NCI-H526 (cell line): ENCODE measurements at regions not wholly inside any gene's neighbourhood (a gene's known extent, or its start where the extent isn't known, plus 50 kb on each side); places are given as distances from the start of the nearest gene placed in this dataset.
A peak's percentile ranks its signal among the peaks of the same experiment; 100 is the strongest.
"Not testable (repeated sequence)": the region's sequence is repeated elsewhere in the genome, so short reads cannot be mapped to it uniquely, and the experiment has no call there.

Source experiments
- DNase-seq, 2 experiments: peaks; one replicate each; lab custom pipeline; 2025; lab: John Stamatoyannopoulos, UW

GRCh38 chr20:10109641-10110040 lies 74.9 kb downstream of the ANKEF1 start:
- no peak for DNase-seq

GRCh38 chr20:10110151-10110550 lies 75.4 kb downstream of the ANKEF1 start:
- no peak for DNase-seq

GRCh38 chr20:10111139-10111958 lies 76.6 kb downstream of the ANKEF1 start:
- DNase-seq = peak in 1 of 2 experiments; percentile 36

- no peak for DNase-seq
These were observed 77.1 kb downstream of the ANKEF1 start for GRCh38 chr20:10111959-10112250.

GRCh38 chr20:10113746-10114145 lies 79.0 kb downstream of the ANKEF1 start:
- no peak for DNase-seq

GRCh38 chr20:10114598-10114997 lies 79.8 kb downstream of the ANKEF1 start:
- DNase-seq = no peak

GRCh38 chr20:10115021-10115420 lies 80.2 kb downstream of the ANKEF1 start:
- DNase-seq = no peak

GRCh38 chr20:10119336-10119735 lies 84.5 kb downstream of the ANKEF1 start:
- DNase-seq = peak in 1 of 2 experiments; percentile 6

- not testable (repeated sequence) for DNase-seq
These were observed 90.1 kb downstream of the ANKEF1 start for GRCh38 chr20:10124883-10125282.

- DNase-seq = no peak
These were observed 91.0 kb downstream of the ANKEF1 start for GRCh38 chr20:10125757-10126156.

GRCh38 chr20:10129749-10130148 lies 88.9 kb upstream of the SNAP25 start:
- no peak for DNase-seq

GRCh38 chr20:10131732-10132345 lies 86.8 kb upstream of the SNAP25 start:
- DNase-seq = peak; percentile 39 to 70

- no peak for DNase-seq
These were observed 86.2 kb upstream of the SNAP25 start for GRCh38 chr20:10132387-10132786.

- no peak for DNase-seq
These were observed 85.1 kb upstream of the SNAP25 start for GRCh38 chr20:10133532-10133931.

- no peak for DNase-seq
These were observed 84.5 kb upstream of the SNAP25 start for GRCh38 chr20:10134176-10134575.

- no peak for DNase-seq
These were observed 83.2 kb upstream of the SNAP25 start for GRCh38 chr20:10135438-10135837.

GRCh38 chr20:10137032-10137431 lies 81.6 kb upstream of the SNAP25 start:
- DNase-seq = no peak

- no peak for DNase-seq
These were observed 81.1 kb upstream of the SNAP25 start for GRCh38 chr20:10137533-10137932.

GRCh38 chr20:10157549-10157948 lies 61.1 kb upstream of the SNAP25 start:
- no peak for DNase-seq

GRCh38 chr20:10167040-10167439 lies 51.6 kb upstream of the SNAP25 start:
- DNase-seq = no peak

- no peak for DNase-seq
These were observed 51.0 kb upstream of the SNAP25 start for GRCh38 chr20:10167594-10167993.
